HepG2 (cell line): ENCODE measurements at regions not wholly inside any gene's neighbourhood (a gene's known extent, or its start where the extent isn't known, plus 50 kb on each side); places are given as distances from the start of the nearest gene placed in this dataset.

Source experiments
- EZH2 ChIP-seq: conservative IDR thresholded peaks from 2 replicates; pipeline ENCODE4 v1.6.1; 2012; ENCODE audit warnings: mild to moderate bottlenecking, low read depth, low read length, moderate library complexity
- NPAS2 ChIP-seq: sonication (generic); formaldehyde crosslinking; IDR thresholded peaks from 2 replicates; pipeline ENCODE4 v1.8.0; 2022; ENCODE audit warnings: mild to moderate bottlenecking, missing genetic modification reagents, borderline replicate concordance
- PHF8 ChIP-seq: sonication (generic); formaldehyde crosslinking; IDR thresholded peaks from 2 replicates; pipeline ENCODE4 v1.5.0; 2020; ENCODE audit warnings: missing genetic modification reagents
- SMC3 ChIP-seq: IDR thresholded peaks from 2 replicates; pipeline ENCODE4 v1.6.1; 2011; ENCODE audit warnings: low read length, improper control_type of control experiment
- TF ChIP-seq, protein P1 (sequence below): sonication (generic); formaldehyde crosslinking; IDR thresholded peaks from 2 replicates; pipeline ENCODE4 v1.4.0; 2020; ENCODE audit warnings: mild to moderate bottlenecking, missing genetic modification reagents
- TF ChIP-seq, protein P2 (sequence below): sonication (generic); formaldehyde crosslinking; IDR thresholded peaks from 2 replicates; pipeline ENCODE4 v1.5.0; 2020; ENCODE audit warnings: missing genetic modification reagents
- TF ChIP-seq, protein P3 (sequence below): sonication (generic); formaldehyde crosslinking; IDR thresholded peaks from 2 replicates; pipeline ENCODE4 v1.5.0; 2020; ENCODE audit warnings: mild to moderate bottlenecking, missing genetic modification reagents, moderate library complexity

DNA sequence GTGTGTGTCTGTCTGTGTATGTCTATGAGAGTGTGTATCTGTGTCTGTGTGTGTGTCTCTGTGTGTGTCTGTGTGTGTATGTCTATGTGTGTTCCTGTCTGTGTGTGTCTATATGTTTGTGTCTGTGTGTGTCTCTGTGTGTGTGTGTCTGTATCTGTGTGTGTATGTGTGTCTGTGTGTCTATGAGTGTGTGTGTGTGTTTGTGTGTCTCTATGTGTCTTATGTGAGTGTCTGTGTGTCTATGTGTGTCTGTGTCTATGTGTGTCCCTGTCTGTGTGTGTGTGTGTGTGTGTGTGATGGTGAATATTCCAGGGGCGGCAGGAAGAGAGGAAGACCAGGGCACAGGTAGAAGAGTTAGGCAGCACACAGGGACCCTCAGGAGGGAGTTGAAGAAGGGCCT is 173.2 kb downstream of the MYCN start:
- TF ChIP-seq EZH2 (no peak), PHF8 (CRISPR knock-in tag) (no peak), SMC3 (no peak), NPAS2 (CRISPR knock-in tag) (no peak)
- TF ChIP-seq, protein P1, sequence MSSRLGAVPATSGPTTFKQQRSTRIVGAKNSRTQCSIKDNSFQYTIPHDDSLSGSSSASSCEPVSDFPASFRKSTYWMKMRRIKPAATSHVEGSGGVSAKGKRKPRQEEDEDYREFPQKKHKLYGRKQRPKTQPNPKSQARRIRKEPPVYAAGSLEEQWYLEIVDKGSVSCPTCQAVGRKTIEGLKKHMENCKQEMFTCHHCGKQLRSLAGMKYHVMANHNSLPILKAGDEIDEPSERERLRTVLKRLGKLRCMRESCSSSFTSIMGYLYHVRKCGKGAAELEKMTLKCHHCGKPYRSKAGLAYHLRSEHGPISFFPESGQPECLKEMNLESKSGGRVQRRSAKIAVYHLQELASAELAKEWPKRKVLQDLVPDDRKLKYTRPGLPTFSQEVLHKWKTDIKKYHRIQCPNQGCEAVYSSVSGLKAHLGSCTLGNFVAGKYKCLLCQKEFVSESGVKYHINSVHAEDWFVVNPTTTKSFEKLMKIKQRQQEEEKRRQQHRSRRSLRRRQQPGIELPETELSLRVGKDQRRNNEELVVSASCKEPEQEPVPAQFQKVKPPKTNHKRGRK (CRISPR knock-in tag): no peak
- TF ChIP-seq, protein P2, sequence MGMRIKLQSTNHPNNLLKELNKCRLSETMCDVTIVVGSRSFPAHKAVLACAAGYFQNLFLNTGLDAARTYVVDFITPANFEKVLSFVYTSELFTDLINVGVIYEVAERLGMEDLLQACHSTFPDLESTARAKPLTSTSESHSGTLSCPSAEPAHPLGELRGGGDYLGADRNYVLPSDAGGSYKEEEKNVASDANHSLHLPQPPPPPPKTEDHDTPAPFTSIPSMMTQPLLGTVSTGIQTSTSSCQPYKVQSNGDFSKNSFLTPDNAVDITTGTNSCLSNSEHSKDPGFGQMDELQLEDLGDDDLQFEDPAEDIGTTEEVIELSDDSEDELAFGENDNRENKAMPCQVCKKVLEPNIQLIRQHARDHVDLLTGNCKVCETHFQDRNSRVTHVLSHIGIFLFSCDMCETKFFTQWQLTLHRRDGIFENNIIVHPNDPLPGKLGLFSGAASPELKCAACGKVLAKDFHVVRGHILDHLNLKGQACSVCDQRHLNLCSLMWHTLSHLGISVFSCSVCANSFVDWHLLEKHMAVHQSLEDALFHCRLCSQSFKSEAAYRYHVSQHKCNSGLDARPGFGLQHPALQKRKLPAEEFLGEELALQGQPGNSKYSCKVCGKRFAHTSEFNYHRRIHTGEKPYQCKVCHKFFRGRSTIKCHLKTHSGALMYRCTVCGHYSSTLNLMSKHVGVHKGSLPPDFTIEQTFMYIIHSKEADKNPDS (CRISPR knock-in tag): no peak
- TF ChIP-seq, protein P3, sequence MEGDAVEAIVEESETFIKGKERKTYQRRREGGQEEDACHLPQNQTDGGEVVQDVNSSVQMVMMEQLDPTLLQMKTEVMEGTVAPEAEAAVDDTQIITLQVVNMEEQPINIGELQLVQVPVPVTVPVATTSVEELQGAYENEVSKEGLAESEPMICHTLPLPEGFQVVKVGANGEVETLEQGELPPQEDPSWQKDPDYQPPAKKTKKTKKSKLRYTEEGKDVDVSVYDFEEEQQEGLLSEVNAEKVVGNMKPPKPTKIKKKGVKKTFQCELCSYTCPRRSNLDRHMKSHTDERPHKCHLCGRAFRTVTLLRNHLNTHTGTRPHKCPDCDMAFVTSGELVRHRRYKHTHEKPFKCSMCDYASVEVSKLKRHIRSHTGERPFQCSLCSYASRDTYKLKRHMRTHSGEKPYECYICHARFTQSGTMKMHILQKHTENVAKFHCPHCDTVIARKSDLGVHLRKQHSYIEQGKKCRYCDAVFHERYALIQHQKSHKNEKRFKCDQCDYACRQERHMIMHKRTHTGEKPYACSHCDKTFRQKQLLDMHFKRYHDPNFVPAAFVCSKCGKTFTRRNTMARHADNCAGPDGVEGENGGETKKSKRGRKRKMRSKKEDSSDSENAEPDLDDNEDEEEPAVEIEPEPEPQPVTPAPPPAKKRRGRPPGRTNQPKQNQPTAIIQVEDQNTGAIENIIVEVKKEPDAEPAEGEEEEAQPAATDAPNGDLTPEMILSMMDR (CRISPR knock-in tag): no peak
